OCI-LY1 (cell line): ENCODE measurements at regions not wholly inside any gene's neighbourhood (a gene's known extent, or its start where the extent isn't known, plus 50 kb on each side); places are given as distances from the start of the nearest gene placed in this dataset.

Experiments
- EZH2 ChIP-seq: fragments of 200-600 bp; sonication (generic), shearing (Covaris generic); IDR thresholded peaks from 2 replicates; pipeline ENCODE4 v1.8.0; 2017; ENCODE audit warnings: borderline replicate concordance, mixed run types, mild to moderate bottlenecking, antibody characterized with exemption, low read length, moderate library complexity, mixed read lengths
- TF ChIP-seq, protein P1 (sequence below): fragments of 200-600 bp; sonication (generic), shearing (Covaris generic); IDR thresholded peaks from 2 replicates; pipeline ENCODE4 v1.5.1; 2017; ENCODE audit warnings: mild to moderate bottlenecking, antibody characterized with exemption, low read length, moderate library complexity, mixed read lengths

DNA sequence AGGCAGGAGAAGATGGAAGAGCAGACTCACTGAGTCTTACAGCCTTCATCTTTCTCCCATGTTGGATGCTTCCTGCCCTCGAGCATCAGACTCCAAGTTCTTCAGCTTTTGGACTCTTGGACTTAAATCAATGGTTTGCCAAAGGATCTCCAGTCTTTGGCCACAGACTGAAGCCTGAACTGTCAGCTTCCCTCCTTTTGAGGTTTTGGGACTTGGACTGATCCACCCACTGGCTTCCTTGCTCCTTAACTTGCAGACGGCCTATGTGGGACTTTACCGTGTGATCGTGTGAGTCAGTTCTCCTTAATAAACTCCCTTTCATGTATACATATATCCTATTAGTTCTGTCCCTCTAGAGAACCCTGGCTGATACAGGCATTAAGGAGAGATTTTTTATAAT is 62.4 kb upstream of the TNIK start:
- no peak for TF ChIP-seq EZH2
- TF ChIP-seq, protein P1, sequence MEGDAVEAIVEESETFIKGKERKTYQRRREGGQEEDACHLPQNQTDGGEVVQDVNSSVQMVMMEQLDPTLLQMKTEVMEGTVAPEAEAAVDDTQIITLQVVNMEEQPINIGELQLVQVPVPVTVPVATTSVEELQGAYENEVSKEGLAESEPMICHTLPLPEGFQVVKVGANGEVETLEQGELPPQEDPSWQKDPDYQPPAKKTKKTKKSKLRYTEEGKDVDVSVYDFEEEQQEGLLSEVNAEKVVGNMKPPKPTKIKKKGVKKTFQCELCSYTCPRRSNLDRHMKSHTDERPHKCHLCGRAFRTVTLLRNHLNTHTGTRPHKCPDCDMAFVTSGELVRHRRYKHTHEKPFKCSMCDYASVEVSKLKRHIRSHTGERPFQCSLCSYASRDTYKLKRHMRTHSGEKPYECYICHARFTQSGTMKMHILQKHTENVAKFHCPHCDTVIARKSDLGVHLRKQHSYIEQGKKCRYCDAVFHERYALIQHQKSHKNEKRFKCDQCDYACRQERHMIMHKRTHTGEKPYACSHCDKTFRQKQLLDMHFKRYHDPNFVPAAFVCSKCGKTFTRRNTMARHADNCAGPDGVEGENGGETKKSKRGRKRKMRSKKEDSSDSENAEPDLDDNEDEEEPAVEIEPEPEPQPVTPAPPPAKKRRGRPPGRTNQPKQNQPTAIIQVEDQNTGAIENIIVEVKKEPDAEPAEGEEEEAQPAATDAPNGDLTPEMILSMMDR: no peak
